ENCODE measurements at regions not wholly inside any gene's neighbourhood (a gene's known extent, or its start where the extent isn't known, plus 50 kb on each side); places are given as distances from the start of the nearest gene placed in this dataset.

DNA sequence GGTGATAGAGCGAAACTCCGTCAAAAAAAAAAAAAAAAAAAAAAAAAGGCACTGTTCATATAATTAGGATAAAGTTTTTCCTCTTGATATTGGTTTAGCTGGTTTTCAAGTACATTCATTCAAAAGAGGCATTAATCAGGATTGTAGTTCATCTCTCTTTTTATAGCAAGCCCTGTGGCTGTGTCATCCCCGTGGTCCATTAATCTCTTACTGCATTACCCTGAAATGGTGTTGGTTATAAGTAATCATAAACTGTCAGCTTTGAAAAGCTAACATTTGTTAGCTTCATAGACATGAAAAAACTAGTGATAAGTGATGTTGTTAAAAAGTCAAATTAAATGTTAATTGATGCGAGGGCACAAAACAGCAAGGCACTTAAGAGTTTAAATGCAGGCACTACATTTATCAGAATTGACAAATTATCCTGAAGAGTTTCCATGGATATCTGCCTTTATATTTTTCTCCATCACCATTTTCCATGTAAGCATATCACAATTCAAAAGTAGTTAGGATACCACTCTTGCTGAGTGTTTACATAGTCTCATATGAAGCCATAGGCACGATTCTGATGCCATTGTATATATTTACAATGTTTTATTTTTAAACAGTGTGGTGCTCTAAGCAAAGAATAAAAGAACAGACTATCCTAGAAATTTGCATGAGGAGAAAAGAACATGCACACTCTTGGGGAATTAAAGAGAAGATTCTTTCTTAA is 193.1 kb downstream of the OTOL1 start:
- no peak overlapping the region for H3K4me3 ChIP-seq
- intact Hi-C loops (cut with DNase I): no loop called here
- H3K27me3 ChIP-seq: no peaks in the 10 kb centered on the region
- no peak overlapping the region for H3K27ac ChIP-seq
- H3K4me1 ChIP-seq: no peaks in the 10 kb centered on the region
- no peaks in the 10 kb centered on the region for H3K36me3 ChIP-seq
- no peak for TF ChIP-seq POLR2AphosphoS5 (IDR thresholded peaks at IDR 0.05; ENCODE audit: insufficient read depth in 1 of 2, low read depth in 1 of 2)
- no peak for TF ChIP-seq POLR2A (IDR thresholded peaks at IDR 0.05)
- TF ChIP-seq, protein P1, sequence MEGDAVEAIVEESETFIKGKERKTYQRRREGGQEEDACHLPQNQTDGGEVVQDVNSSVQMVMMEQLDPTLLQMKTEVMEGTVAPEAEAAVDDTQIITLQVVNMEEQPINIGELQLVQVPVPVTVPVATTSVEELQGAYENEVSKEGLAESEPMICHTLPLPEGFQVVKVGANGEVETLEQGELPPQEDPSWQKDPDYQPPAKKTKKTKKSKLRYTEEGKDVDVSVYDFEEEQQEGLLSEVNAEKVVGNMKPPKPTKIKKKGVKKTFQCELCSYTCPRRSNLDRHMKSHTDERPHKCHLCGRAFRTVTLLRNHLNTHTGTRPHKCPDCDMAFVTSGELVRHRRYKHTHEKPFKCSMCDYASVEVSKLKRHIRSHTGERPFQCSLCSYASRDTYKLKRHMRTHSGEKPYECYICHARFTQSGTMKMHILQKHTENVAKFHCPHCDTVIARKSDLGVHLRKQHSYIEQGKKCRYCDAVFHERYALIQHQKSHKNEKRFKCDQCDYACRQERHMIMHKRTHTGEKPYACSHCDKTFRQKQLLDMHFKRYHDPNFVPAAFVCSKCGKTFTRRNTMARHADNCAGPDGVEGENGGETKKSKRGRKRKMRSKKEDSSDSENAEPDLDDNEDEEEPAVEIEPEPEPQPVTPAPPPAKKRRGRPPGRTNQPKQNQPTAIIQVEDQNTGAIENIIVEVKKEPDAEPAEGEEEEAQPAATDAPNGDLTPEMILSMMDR (IDR thresholded peaks at IDR 0.05): no peak
- no peaks in the 10 kb centered on the region for H3K9me3 ChIP-seq
- DNase-seq (ENCODE audit: extremely low spot score in 2 of 2): no peak

DNA sequence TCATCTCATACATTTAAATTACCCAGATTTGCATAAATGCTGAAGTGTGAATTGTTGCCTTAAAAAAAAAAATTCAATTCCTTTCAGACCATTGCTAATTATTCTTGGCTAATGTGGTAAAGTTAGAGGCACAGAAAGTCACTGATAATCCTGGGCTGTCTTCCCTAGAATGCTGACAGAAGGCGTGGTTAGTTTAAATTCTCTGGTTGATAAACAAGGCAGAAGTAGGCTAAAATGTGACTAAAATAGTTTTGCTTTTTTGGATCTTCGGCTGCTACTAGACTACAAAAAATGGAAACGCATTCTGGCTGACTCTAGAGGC is 193.7 kb downstream of the OTOL1 start:
- H3K4me1 ChIP-seq: no peaks in the 10 kb centered on the region
- H3K27ac ChIP-seq: no peak overlapping the region
- H3K9me3 ChIP-seq: no peaks in the 10 kb centered on the region
- intact Hi-C loops (cut with DNase I): no loop called here
- H3K4me3 ChIP-seq: no peak overlapping the region
- no peaks in the 10 kb centered on the region for H3K36me3 ChIP-seq
- no peaks in the 10 kb centered on the region for H3K27me3 ChIP-seq
- no peak for TF ChIP-seq POLR2AphosphoS5 (IDR thresholded peaks at IDR 0.05; ENCODE audit: insufficient read depth in 1 of 2, low read depth in 1 of 2)
- TF ChIP-seq POLR2A (IDR thresholded peaks at IDR 0.05): no peak
- TF ChIP-seq, protein P1 (IDR thresholded peaks at IDR 0.05): no peak
- no peak for DNase-seq (ENCODE audit: extremely low spot score in 2 of 2)

DNA sequence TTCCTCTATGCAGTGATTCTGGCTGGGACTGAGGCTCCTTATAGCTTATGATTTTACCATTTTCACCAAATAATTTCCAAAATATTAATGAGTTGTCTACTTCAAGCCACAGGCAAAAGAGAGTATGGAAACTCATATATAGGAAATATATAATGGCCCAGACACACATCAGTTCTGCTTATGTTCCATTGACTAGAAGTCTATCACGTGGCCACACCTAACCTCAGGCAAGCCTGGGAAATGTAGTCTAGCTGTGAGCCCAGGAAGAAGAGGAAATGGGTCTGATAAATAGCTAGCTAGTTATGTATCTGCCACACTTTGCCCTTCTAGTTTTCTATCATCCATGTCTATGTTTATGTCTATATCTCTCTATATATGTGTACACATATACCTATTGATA is 195.1 kb downstream of the OTOL1 start:
- TF ChIP-seq POLR2A (IDR thresholded peaks at IDR 0.05) (no peak), POLR2AphosphoS5 (IDR thresholded peaks at IDR 0.05; ENCODE audit: insufficient read depth in 1 of 2, low read depth in 1 of 2) (no peak)
- TF ChIP-seq, protein P1 (IDR thresholded peaks at IDR 0.05): no peak
- Histone ChIP-seq H3K27me3 (no peaks in the 10 kb centered on the region), H3K9me3 (no peaks in the 10 kb centered on the region), H3K4me1 (no peaks in the 10 kb centered on the region), H3K4me3 (no peak overlapping the region), H3K27ac (no peak overlapping the region), H3K36me3 (no peaks in the 10 kb centered on the region)
- intact Hi-C loops (cut with DNase I): no loop called here
- DNase-seq (ENCODE audit: extremely low spot score in 2 of 2): no peak

DNA sequence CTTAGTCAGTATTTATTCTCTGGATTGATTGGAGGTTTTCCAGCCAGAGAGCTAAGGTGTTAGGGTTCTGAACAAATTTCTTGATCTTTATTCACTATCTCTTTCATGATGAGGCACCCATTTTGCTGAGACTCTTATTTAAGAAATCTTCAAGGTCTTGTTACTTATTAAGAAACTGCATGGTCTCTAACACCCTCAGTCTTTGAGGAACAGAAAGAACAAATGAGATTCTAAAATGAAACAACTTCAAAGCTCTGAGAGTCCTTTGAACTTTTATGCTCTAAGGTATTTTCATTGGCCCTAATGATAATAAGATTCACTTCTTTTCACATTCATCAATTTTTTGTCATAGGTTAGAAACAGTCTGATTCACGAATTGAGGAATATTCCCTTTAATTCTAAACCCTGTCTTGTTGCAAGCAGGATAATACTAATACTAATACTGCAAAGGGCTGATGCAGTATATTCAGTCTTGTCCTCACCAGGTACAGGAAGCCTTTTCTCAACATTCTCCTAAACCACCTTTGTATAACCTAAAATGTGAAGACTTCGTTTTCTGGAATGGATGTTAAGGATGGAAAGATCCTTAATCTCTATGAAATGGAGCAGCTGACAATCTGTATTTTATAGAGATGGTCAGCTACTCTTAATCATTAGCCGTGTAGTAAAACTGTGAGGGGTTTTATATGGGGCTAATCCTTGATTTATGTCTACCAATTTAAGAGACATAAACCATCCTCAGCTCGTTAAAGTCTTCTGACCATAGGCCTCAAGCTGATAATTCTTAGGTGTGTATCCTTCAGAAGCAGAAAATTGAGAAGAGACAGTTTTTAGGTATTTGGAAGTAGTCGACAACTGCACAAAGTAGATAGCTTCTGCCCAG is 198.3 kb downstream of the OTOL1 start:
- intact Hi-C loops (cut with DNase I): no loop called here
- no peak for DNase-seq (ENCODE audit: extremely low spot score in 2 of 2)
- H3K9me3 ChIP-seq: no peaks in the 10 kb centered on the region
- no peak overlapping the region for H3K4me3 ChIP-seq
- H3K27me3 ChIP-seq: no peaks in the 10 kb centered on the region
- no peaks in the 10 kb centered on the region for H3K36me3 ChIP-seq
- H3K4me1 ChIP-seq: no peaks in the 10 kb centered on the region
- no peak overlapping the region for H3K27ac ChIP-seq
- TF ChIP-seq POLR2A (IDR thresholded peaks at IDR 0.05) (no peak), POLR2AphosphoS5 (IDR thresholded peaks at IDR 0.05; ENCODE audit: insufficient read depth in 1 of 2, low read depth in 1 of 2) (no peak)
- TF ChIP-seq, protein P1 (IDR thresholded peaks at IDR 0.05): no peak

DNA sequence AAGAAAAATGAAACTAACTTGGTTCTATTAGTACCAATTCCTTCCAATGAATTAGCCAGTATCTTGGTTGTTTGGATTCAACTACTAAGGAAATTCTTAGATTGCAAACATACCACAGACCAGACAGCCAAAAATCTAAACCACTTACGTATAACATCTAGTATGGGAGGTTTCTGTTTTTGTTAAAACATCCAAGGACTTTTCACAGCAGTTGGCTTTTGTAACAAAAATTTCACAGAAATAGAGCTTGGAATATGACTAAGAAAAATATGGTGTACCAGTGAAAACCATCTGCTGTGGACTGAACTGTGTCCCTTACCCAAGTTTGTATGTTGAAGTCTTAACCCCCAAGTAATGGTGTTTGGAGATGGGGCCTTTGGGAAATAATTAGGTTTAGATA is 199.2 kb downstream of the OTOL1 start:
- H3K9me3 ChIP-seq: no peaks in the 10 kb centered on the region

More for the DNA sequence above, 199.2 kb downstream of the OTOL1 start:
- Histone ChIP-seq H3K27ac (no peak overlapping the region), H3K27me3 (no peaks in the 10 kb centered on the region), H3K4me3 (no peak overlapping the region), H3K36me3 (no peaks in the 10 kb centered on the region), H3K4me1 (no peaks in the 10 kb centered on the region)
- TF ChIP-seq POLR2A (IDR thresholded peaks at IDR 0.05): no peak
- TF ChIP-seq, protein P1 (IDR thresholded peaks at IDR 0.05): no peak
- no peak for TF ChIP-seq POLR2AphosphoS5 (IDR thresholded peaks at IDR 0.05; ENCODE audit: insufficient read depth in 1 of 2, low read depth in 1 of 2)
- DNase-seq (ENCODE audit: extremely low spot score in 2 of 2): no peak
- intact Hi-C loops (cut with DNase I): no loop called here
